ENCODE measurements at regions not wholly inside any gene's neighbourhood (a gene's known extent, or its start where the extent isn't known, plus 50 kb on each side); places are given as distances from the start of the nearest gene placed in this dataset.

GRCh38 chr6:51062166-51062722, 243.6 kb downstream of the TFAP2B start:
- Histone ChIP-seq H3K9me1 (ENCODE audit: control insufficient read depth, extremely low read depth, insufficient read depth, low read length) (no peaks in the 10 kb centered on the region), H3K9me3 (ENCODE audit: control insufficient read depth, low read depth, low read length) (no peaks in the 10 kb centered on the region), H3K79me2 (ENCODE audit: control insufficient read depth, insufficient read depth, low read length) (no peaks in the 10 kb centered on the region), H3K4me3 (ENCODE audit: control insufficient read depth in 2 of 3, extremely low read depth in 1 of 3, insufficient read depth in 2 of 3, low read depth in 1 of 3, low read length in 3 of 3) (no peak overlapping the region), H3K4me1 (ENCODE audit: control insufficient read depth, extremely low read depth, insufficient read depth, low read length) (no peaks in the 10 kb centered on the region), H3K36me3 (ENCODE audit: control insufficient read depth in 2 of 2, extremely low read depth in 1 of 2, insufficient read depth in 2 of 2, low read length in 2 of 2) (no peaks in the 10 kb centered on the region), H3K27ac (ENCODE audit: control insufficient read depth, insufficient read depth, low read length) (no peak overlapping the region), H2AFZ (ENCODE audit: control insufficient read depth, low read length) (no peak overlapping the region), H4K20me1 (ENCODE audit: control insufficient read depth, extremely low read depth, insufficient read depth, low read length) (no peaks in the 10 kb centered on the region), H3K4me2 (ENCODE audit: control insufficient read depth, extremely low read depth, insufficient read depth, low read depth, low read length) (no peak overlapping the region), H3K9ac (ENCODE audit: control insufficient read depth, extremely low read depth, insufficient read depth, low read length) (no peak overlapping the region), H3K27me3 (ENCODE audit: control insufficient read depth, extremely low read depth, insufficient read depth, low read length) (no peaks in the 10 kb centered on the region)
- FAIRE-seq, result no peak
- dilution Hi-C loops (cut with MboI; ENCODE audit: extremely low pct_ligation_motif_present, low sequenced_read_pairs), result no loop called here
- DNase-seq (ENCODE audit: low read depth, low spot score), result no peak
- TF ChIP-seq EZH2 (IDR thresholded peaks at IDR 0.05; ENCODE audit: low read length), result no peak
- TF ChIP-seq, protein P1, sequence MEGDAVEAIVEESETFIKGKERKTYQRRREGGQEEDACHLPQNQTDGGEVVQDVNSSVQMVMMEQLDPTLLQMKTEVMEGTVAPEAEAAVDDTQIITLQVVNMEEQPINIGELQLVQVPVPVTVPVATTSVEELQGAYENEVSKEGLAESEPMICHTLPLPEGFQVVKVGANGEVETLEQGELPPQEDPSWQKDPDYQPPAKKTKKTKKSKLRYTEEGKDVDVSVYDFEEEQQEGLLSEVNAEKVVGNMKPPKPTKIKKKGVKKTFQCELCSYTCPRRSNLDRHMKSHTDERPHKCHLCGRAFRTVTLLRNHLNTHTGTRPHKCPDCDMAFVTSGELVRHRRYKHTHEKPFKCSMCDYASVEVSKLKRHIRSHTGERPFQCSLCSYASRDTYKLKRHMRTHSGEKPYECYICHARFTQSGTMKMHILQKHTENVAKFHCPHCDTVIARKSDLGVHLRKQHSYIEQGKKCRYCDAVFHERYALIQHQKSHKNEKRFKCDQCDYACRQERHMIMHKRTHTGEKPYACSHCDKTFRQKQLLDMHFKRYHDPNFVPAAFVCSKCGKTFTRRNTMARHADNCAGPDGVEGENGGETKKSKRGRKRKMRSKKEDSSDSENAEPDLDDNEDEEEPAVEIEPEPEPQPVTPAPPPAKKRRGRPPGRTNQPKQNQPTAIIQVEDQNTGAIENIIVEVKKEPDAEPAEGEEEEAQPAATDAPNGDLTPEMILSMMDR (optimal IDR thresholded peaks at IDR 0.05 in 1 of 3, IDR thresholded peaks at IDR 0.05 in 1 of 3, conservative IDR thresholded peaks at IDR 0.05 in 1 of 3; ENCODE audit: extremely low read depth in 1 of 3, insufficient read depth in 2 of 3, low read length in 3 of 3), result no peak

GRCh38 chr6:51077821-51078518, 259.3 kb downstream of the TFAP2B start:
- no peaks in the 10 kb centered on the region for H3K9me3 ChIP-seq (ENCODE audit: control insufficient read depth, low read depth, low read length)
- no peak overlapping the region for H3K4me3 ChIP-seq (ENCODE audit: control insufficient read depth in 2 of 3, extremely low read depth in 1 of 3, insufficient read depth in 2 of 3, low read depth in 1 of 3, low read length in 3 of 3)
- no peak overlapping the region for H3K9ac ChIP-seq (ENCODE audit: control insufficient read depth, extremely low read depth, insufficient read depth, low read length)
- no peaks in the 10 kb centered on the region for H3K4me1 ChIP-seq (ENCODE audit: control insufficient read depth, extremely low read depth, insufficient read depth, low read length)
- no peaks in the 10 kb centered on the region for H4K20me1 ChIP-seq (ENCODE audit: control insufficient read depth, extremely low read depth, insufficient read depth, low read length)
- no peak for DNase-seq (ENCODE audit: low read depth, low spot score)
- dilution Hi-C loops (cut with MboI; ENCODE audit: extremely low pct_ligation_motif_present, low sequenced_read_pairs), result no loop called here
- no peaks in the 10 kb centered on the region for H3K9me1 ChIP-seq (ENCODE audit: control insufficient read depth, extremely low read depth, insufficient read depth, low read length)
- no peak overlapping the region for H3K4me2 ChIP-seq (ENCODE audit: control insufficient read depth, extremely low read depth, insufficient read depth, low read depth, low read length)
- no peak for FAIRE-seq
- no peak overlapping the region for H2AFZ ChIP-seq (ENCODE audit: control insufficient read depth, low read length)
- no peak for TF ChIP-seq EZH2 (IDR thresholded peaks at IDR 0.05; ENCODE audit: low read length)
- TF ChIP-seq, protein P1 (optimal IDR thresholded peaks at IDR 0.05 in 1 of 3, IDR thresholded peaks at IDR 0.05 in 1 of 3, conservative IDR thresholded peaks at IDR 0.05 in 1 of 3; ENCODE audit: extremely low read depth in 1 of 3, insufficient read depth in 2 of 3, low read length in 3 of 3), result no peak
- H3K27ac ChIP-seq (ENCODE audit: control insufficient read depth, insufficient read depth, low read length), result no peak overlapping the region
- no peaks in the 10 kb centered on the region for H3K79me2 ChIP-seq (ENCODE audit: control insufficient read depth, insufficient read depth, low read length)
- H3K36me3 ChIP-seq (ENCODE audit: control insufficient read depth in 2 of 2, extremely low read depth in 1 of 2, insufficient read depth in 2 of 2, low read length in 2 of 2), result no peaks in the 10 kb centered on the region
- no peaks in the 10 kb centered on the region for H3K27me3 ChIP-seq (ENCODE audit: control insufficient read depth, extremely low read depth, insufficient read depth, low read length)

Data from keratinocyte (primary cell).